ENCODE measurements at regions not wholly inside any gene's neighbourhood (a gene's known extent, or its start where the extent isn't known, plus 50 kb on each side); places are given as distances from the start of the nearest gene placed in this dataset.

- DNase-seq (ENCODE audit: low read depth in 2 of 2) = no peak
- TF ChIP-seq CTCF (IDR thresholded peaks at IDR 0.05; ENCODE audit: low read depth, low read length) = no peak
- no peak overlapping the region for H3K4me3 ChIP-seq (replicated peaks in 1 of 2; ENCODE audit: low read depth in 2 of 2, low read length in 2 of 2)
These were observed 98.2 kb downstream of the GLRX3 start for GRCh38 chr10:130234171-130234965.

DNA sequence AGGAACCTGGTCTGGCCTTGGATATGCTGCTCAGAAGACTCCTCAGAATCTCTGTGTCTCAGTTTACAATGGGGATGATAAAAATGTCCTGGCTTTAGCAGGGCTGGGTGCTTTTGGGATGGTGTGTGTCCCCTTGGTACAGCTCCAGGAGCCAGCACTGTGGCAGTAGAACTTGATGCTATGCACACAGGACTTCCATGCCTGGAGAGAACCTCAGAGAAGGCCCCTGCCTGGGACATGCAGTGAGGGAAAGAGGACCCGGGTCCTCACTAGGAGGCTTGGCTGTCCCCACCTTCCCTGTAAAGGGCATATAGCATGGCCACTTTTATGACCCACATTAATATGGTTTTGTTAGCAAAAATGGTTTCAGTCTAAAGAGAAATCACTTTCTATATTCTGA, 100.5 kb downstream of the GLRX3 start:
- H3K4me3 ChIP-seq (replicated peaks in 1 of 2; ENCODE audit: low read depth in 2 of 2, low read length in 2 of 2) = no peak overlapping the region

DNA sequence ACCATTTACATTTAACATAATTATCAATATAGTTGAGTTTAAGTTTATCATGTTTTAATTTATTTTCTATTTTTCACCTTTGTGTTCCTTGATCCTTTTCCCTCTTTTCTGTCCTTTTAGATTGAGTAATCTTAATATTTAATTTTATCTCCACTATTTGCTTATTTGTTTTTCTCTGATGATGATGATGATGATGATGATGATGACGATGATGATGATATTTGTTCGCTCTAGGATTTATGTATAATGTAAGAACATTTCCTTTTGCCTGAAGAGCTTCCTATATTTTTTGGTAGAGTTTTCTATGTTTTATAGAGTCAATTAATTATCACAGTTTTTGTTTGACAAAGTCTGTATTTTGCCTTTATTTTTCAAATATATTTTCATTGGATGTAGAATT, 104.2 kb downstream of the GLRX3 start:
- no peak overlapping the region for H3K4me3 ChIP-seq (replicated peaks in 1 of 2; ENCODE audit: low read depth in 2 of 2, low read length in 2 of 2)
- no peak for DNase-seq (ENCODE audit: low read depth in 2 of 2)
- no peak for TF ChIP-seq CTCF (IDR thresholded peaks at IDR 0.05; ENCODE audit: low read depth, low read length)

More for the DNA sequence above, 100.5 kb downstream of the GLRX3 start:
- no peak for TF ChIP-seq CTCF (IDR thresholded peaks at IDR 0.05; ENCODE audit: low read depth, low read length)
- DNase-seq (ENCODE audit: low read depth in 2 of 2) = no peak

DNA sequence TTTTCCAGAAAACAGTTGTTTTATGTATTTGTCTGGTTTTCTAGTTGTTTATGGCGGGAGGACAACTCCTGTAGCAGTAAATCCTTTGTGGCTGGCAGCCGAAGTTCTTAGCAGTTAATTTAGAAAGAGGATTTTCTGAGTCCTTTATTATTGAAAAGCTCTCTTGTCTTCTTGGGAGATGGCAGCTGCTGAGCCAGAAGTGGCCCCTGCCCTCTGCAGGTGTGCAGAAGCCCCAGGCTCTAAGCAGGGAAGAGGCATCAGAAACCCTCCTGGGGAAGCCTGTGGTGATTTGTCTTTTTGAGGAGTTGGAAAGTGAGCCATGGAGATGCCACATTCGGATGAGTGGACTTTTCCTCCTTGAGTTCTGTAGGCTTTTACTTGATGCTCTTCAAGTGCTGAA, 106.3 kb downstream of the GLRX3 start:
- TF ChIP-seq CTCF (IDR thresholded peaks at IDR 0.05; ENCODE audit: low read depth, low read length) = no peak
- no peak overlapping the region for H3K4me3 ChIP-seq (replicated peaks in 1 of 2; ENCODE audit: low read depth in 2 of 2, low read length in 2 of 2)
- no peak for DNase-seq (ENCODE audit: low read depth in 2 of 2)

DNA sequence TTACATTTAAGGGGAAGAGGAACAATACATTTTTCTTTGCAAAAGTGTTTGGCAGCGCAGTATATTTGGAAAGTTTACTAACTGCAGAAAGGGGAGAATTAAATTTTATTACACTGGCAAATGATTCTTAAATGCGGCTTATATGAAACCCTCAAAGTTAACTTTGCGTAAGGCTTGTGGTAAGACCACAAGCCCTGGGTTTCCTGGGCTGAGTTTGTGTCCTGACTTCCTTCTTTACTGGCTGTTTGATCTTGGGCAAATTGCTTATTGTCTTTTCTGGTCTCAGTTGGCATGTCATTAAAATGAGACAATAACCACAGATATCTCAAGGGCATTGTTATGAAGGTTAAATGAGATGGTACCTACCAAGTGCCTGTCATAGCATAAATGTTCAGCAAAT, 106.8 kb downstream of the GLRX3 start:
- no peak for TF ChIP-seq CTCF (IDR thresholded peaks at IDR 0.05; ENCODE audit: low read depth, low read length)
- no peak for DNase-seq (ENCODE audit: low read depth in 2 of 2)
- H3K4me3 ChIP-seq (replicated peaks in 1 of 2; ENCODE audit: low read depth in 2 of 2, low read length in 2 of 2) = no peak overlapping the region

- no peak for DNase-seq (ENCODE audit: low read depth in 2 of 2)
- H3K4me3 ChIP-seq (replicated peaks in 1 of 2; ENCODE audit: low read depth in 2 of 2, low read length in 2 of 2) = no peak overlapping the region
- TF ChIP-seq CTCF (IDR thresholded peaks at IDR 0.05; ENCODE audit: low read depth, low read length) = no peak
These were observed 108.1 kb downstream of the GLRX3 start for GRCh38 chr10:130244031-130244927.
